Stimulated activated CD8-positive, alpha-beta memory T cell treated with anti-CD3 and anti-CD28 coated beads, Interleukin-7, amount 100 ng/mL, for 4 hours (primary cell): ENCODE measurements at regions not wholly inside any gene's neighbourhood (a gene's known extent, or its start where the extent isn't known, plus 50 kb on each side); places are given as distances from the start of the nearest gene placed in this dataset.
A peak's percentile ranks its signal among the peaks of the same experiment; 100 is the strongest.
"Not testable (repeated sequence)": the region's sequence is repeated elsewhere in the genome, so short reads cannot be mapped to it uniquely, and the experiment has no call there.

Experiments used
- DNase-seq, 2 donors: peaks; one replicate each; pipeline ENCODE4 v3.0.0-alpha.2; 2020; ENCODE audit warnings: low read depth in 2 of 2

- DNase-seq = not testable (repeated sequence)
Observed at GRCh38 chr11:67877316-67877715, 126.6 kb downstream of the UNC93B1 start.

DNA sequence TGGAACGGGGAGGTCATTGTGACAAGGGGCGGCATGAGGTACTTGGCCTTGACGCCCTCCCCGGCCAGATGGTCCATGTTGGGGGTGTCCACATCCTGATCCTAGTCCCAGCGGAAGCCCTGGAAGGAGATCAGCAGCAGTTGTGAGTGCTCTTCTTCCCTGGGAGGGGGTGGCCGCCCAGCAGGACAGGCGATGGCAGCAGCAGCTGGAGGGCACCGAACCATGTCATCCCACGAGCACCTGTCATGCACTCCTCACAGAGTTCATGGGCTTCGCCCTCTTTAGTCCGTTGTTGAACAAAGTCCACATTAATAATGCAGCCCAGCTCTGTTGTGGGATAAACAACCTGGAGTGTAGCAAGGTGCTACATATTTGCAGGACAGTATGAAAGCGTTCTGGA lies 130.7 kb downstream of the UNC93B1 start:
- DNase-seq = not testable (repeated sequence)

DNA sequence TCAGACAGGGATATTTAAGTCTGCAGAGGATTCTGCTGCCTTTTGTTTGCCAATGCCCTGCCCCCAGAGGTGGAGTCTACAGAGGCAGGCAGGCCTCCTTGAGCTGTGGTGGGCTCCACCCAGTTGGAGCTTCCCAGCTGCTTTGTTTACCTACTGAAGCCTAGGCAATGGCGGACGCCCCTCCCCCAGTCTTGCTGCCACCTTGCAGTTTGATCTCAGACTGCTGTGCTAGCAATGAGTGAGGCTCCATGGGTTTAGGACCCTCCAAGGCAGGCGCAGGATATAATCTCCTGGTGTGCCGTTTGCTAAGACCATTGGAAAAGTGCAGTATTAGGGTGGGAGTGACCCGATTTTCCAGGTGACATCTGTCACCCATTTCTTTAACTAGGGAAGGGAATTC lies 132.7 kb downstream of the UNC93B1 start:
- DNase-seq = not testable (repeated sequence)

GRCh38 chr11:67862896-67863295 lies 141.0 kb downstream of the UNC93B1 start:
- not testable (repeated sequence) for DNase-seq

DNA sequence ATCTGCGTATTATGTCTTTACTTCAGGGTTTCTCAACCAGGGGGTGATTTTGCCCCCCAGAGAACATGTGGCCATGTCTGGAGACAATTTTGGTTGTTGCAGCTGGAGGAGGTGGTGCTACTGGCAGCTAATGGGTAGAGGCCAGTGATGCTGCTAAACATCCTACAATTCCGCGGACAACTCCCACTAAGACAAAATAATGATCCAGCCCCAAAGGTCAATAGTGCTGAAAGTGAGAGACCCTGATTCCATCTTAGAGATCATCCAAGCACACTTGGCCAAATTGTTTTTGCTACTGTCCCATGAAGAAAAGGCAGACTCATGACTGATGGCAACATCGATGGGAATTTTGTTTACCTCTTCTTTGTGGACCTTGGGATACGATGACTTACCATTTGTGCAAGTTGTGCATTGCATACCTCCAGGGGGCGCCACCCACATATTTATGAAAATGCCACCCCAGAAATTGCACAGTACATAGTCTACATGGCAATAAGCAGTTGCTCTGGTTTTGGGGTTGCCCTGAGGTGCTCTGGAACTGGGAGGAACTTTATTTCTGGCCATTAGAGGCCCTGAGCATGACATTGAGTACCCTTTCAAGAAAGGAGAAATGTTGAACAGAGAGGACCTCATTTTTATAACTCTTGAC lies 144.3 kb downstream of the UNC93B1 start:
- peak; percentile 9 to 33 for DNase-seq

- DNase-seq = not testable (repeated sequence)
Observed at GRCh38 chr11:67850747-67851146, 153.2 kb downstream of the UNC93B1 start.

- not testable (repeated sequence) for DNase-seq
Observed at GRCh38 chr11:67849766-67850165, 154.1 kb downstream of the UNC93B1 start.

GRCh38 chr11:67847896-67848875 lies 155.7 kb downstream of the UNC93B1 start:
- DNase-seq = not testable (repeated sequence)

- DNase-seq = not testable (repeated sequence)
Observed at GRCh38 chr11:67846303-67846702, 157.6 kb downstream of the UNC93B1 start.

GRCh38 chr11:67845296-67845695 lies 158.6 kb downstream of the UNC93B1 start:
- not testable (repeated sequence) for DNase-seq

GRCh38 chr11:67840599-67840998 lies 163.3 kb downstream of the UNC93B1 start:
- DNase-seq = not testable (repeated sequence)

- not testable (repeated sequence) for DNase-seq
Observed at GRCh38 chr11:67830152-67830551, 155.7 kb upstream of the ALDH3B2 start.

DNA sequence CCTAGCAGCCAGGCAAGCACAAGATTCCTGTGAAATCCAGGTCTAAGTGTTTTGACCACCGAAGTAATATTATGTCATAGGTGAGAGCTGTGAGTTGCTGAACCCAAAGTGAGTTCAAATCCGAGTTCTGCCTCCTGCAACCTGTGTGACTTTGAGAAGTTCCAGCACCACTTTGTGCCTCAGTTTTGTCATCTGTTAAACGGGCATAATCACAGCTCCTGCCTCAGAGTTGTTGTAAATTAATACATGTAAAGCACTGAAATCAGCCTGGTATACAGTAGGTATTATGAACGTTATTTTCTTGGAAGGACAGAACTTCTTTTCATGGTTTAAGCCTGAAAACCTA lies 152.5 kb upstream of the ALDH3B2 start:
- not testable (repeated sequence) for DNase-seq

DNA sequence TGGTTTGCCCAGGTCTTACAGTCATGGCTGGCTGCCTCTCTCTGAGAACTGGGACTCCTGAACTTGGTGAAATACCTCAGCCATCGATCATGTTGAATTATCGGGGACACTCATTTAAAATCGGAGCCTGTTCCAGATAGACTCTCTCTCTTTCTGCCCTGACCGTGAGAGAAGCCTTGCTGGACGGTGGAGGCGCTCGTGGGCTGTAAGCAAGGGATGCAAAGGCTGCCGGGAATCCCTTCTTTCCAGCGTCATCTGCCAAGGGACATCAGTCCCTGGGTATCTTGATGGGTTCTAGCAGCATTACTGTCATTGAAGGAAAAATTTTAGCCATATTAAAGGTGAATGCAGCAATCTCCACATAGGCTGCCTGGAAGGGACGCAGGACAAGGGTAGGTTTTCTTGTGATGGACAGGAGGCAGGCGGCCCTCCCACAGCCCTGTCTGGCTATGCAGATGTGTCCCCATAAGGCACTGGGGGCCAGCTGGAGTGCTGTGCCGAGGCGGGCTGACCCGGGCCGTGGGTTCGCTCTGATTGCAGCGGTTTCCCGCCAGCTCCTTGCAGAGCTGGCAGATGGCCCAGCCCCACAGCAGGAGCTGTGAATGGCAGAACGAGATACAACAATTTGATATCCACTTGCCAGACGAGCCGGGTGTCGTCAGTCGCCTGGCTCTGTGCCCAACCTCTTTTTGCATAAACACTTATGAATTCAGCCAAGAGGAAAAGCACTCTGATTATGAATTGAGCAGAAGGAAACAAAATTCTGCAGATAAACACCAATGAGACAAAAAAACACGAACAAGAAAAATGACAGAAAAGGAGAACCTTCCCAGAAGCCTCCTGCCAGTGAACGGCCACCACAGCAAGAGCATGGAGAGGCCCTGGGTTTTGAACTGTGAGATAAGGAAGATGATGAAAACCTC lies 151.9 kb upstream of the ALDH3B2 start:
- not testable (repeated sequence) for DNase-seq

GRCh38 chr11:67824861-67825260 lies 150.4 kb upstream of the ALDH3B2 start:
- not testable (repeated sequence) for DNase-seq

- no peak for DNase-seq
Observed at GRCh38 chr11:67820081-67820480, 145.7 kb upstream of the ALDH3B2 start.

- not testable (repeated sequence) for DNase-seq
Observed at GRCh38 chr11:67817558-67817957, 143.1 kb upstream of the ALDH3B2 start.

- DNase-seq = not testable (repeated sequence)
Observed at GRCh38 chr11:67809301-67809700, 134.9 kb upstream of the ALDH3B2 start.

DNA sequence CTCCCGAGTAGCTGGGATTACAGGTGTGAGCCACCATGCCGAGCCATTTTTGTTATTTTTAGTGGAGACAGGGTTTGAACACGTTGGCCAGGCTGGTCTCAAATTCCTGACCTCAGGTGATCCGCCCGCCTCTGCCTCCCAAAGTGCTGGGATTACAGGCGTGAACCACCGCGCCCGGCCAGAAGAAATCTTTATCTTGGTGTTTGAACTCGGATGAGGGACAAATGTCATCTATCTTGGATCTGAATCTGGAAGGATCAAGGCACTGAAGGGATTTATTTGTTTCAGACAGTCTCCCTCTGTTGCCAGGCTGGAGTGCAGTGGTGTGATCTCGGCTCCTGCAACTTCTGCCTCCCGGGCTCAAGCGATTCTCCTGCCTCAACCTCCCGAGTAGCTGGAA lies 133.5 kb upstream of the ALDH3B2 start:
- not testable (repeated sequence) for DNase-seq

DNA sequence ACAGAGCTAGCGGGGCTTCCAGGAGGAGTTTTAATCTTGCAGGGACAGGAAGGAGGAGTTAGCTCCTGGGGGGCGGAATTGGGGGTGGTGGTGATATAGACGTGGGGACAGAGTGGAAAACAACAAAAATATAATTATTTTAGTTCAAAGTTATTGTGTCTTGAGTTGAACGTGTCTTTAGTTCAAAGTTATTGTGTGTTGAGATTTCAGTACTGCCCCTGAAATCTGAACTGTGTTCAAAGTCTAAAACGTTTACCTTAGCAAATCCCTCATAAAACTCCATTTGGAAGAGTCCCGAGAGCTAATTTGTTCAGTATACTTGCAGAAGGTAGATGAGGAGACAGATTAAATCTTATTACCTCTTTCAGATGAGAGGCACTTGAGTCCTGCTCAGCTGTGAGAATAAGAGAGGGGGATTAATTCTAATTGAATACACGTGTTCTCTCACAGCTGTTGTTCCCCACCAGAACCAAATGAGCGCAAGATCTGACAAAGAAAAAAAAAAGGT lies 132.4 kb upstream of the ALDH3B2 start:
- DNase-seq = not testable (repeated sequence)

DNA sequence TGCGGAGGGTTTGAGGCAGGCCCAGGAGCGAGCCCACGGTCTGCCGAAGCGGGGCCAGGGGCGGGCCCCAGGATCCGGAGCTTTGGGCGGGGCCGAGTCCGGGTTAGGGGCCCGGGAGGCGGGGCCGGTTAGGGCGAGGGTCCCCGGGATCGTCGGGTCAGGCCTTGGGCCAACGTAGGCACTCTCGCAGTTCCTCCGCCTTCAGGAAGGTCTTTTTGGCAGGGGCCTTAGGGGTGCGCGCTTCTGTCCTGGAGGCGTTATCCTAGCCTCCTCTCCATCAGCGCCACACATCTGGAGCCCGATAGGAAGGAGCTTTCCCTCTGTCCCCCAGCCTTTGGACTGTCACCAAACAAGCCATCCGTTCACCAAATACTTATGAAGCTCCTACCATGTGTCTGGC lies 131.8 kb upstream of the ALDH3B2 start:
- not testable (repeated sequence) for DNase-seq
